GM15510 (cell line): ENCODE measurements at regions not wholly inside any gene's neighbourhood (a gene's known extent, or its start where the extent isn't known, plus 50 kb on each side); places are given as distances from the start of the nearest gene placed in this dataset.

ENCODE experiments used
- POLR2A ChIP-seq: IDR thresholded peaks from 3 replicates; pipeline ENCODE4 v1.6.1; 2011; ENCODE audit warnings: borderline replicate concordance; ENCODE audit not compliant: insufficient read length; ENCODE audit errors: extremely low read depth

GRCh38 chr1:198883184-198883583 lies 244.3 kb downstream of the PTPRC start:
- TF ChIP-seq POLR2A = no peak

- no peak for TF ChIP-seq POLR2A
These were observed 249.0 kb downstream of the PTPRC start for GRCh38 chr1:198887866-198888265.

GRCh38 chr1:198888379-198888943 lies 249.6 kb downstream of the PTPRC start:
- no peak for TF ChIP-seq POLR2A

GRCh38 chr1:198889101-198889500 lies 250.3 kb downstream of the PTPRC start:
- TF ChIP-seq POLR2A = no peak

GRCh38 chr1:198889749-198890148 lies 250.9 kb downstream of the PTPRC start:
- no peak for TF ChIP-seq POLR2A

GRCh38 chr1:198890214-198890930 lies 251.5 kb downstream of the PTPRC start:
- TF ChIP-seq POLR2A = no peak

- TF ChIP-seq POLR2A = no peak
These were observed 253.2 kb downstream of the PTPRC start for GRCh38 chr1:198892065-198892464.

- TF ChIP-seq POLR2A = no peak
These were observed 254.3 kb downstream of the PTPRC start for GRCh38 chr1:198893141-198893540.

GRCh38 chr1:198893763-198894444 lies 255.1 kb downstream of the PTPRC start:
- TF ChIP-seq POLR2A = no peak

GRCh38 chr1:198901266-198901665 lies 262.4 kb downstream of the PTPRC start:
- no peak for TF ChIP-seq POLR2A

GRCh38 chr1:198902655-198903054 lies 263.8 kb downstream of the PTPRC start:
- TF ChIP-seq POLR2A = no peak

- no peak for TF ChIP-seq POLR2A
These were observed 264.4 kb downstream of the PTPRC start for GRCh38 chr1:198903203-198903602.

- no peak for TF ChIP-seq POLR2A
These were observed 264.8 kb downstream of the PTPRC start for GRCh38 chr1:198903621-198904020.

GRCh38 chr1:198904321-198904720 lies 265.5 kb downstream of the PTPRC start:
- TF ChIP-seq POLR2A = no peak

- TF ChIP-seq POLR2A = no peak
These were observed 268.0 kb downstream of the PTPRC start for GRCh38 chr1:198906739-198907422.
